ENCODE measurements at regions not wholly inside any gene's neighbourhood (a gene's known extent, or its start where the extent isn't known, plus 50 kb on each side); places are given as distances from the start of the nearest gene placed in this dataset.

- no peaks in the 10 kb centered on the region; a peak in 1 of 7 replicates for H3K27me3 ChIP-seq (replicated peaks in 1 of 4; ENCODE audit: control insufficient read depth in 3 of 4, extremely low read depth in 1 of 4, insufficient read depth in 3 of 4, low read length in 3 of 4)
- H2BK120ac ChIP-seq (replicated peaks; ENCODE audit: low read depth, low read length): peak overlapping the region; percentile 7
- TF ChIP-seq CHD2 (IDR thresholded peaks at IDR 0.05; ENCODE audit: low read length) (no peak), GTF2F1 (IDR thresholded peaks at IDR 0.05; ENCODE audit: borderline replicate concordance, low read depth, low read length) (no peak), SIN3A (conservative IDR thresholded peaks at IDR 0.05 in 1 of 2, IDR thresholded peaks at IDR 0.05 in 1 of 2; ENCODE audit: low read depth in 1 of 2, low read length in 2 of 2) (no peak), ASH2L (IDR thresholded peaks at IDR 0.05; ENCODE audit: low read length) (no peak), NANOG (IDR thresholded peaks at IDR 0.05; ENCODE audit: insufficient read depth, low read depth, low read length, poor library complexity, severe bottlenecking) (no peak), SRF (IDR thresholded peaks at IDR 0.05; ENCODE audit: low read depth, low read length) (no peak), NRF1 (IDR thresholded peaks at IDR 0.05; ENCODE audit: low read depth, low read length) (no peak), TEAD4 (IDR thresholded peaks at IDR 0.05; ENCODE audit: low read depth, low read length) (peak; percentile 44; the same call in 1 of the 2 replicates), POLR2A (IDR thresholded peaks at IDR 0.05; ENCODE audit: control extremely low read depth in 1 of 2, low read depth in 2 of 2, low read length in 2 of 2) (peak in 1 of 2 experiments; percentile 45; a peak in 1 of 3 replicates)
- TF ChIP-seq, protein P1, sequence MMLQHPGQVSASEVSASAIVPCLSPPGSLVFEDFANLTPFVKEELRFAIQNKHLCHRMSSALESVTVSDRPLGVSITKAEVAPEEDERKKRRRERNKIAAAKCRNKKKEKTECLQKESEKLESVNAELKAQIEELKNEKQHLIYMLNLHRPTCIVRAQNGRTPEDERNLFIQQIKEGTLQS (IDR thresholded peaks at IDR 0.05; ENCODE audit: insufficient read depth, low read depth, low read length): no peak
- peak overlapping the region in 2 of 4 experiments; percentile 20 to 25; a peak in 3 of 7 replicates for H3K9ac ChIP-seq (replicated peaks in 1 of 4; ENCODE audit: extremely low read depth in 1 of 4, low read depth in 3 of 4, low read length in 3 of 4)
- H2BK5ac ChIP-seq (ENCODE audit: low read depth, low read length): peak overlapping the region; percentile 95
- peak overlapping the region; percentile 48; the same call in 1 of the 2 replicates for H2BK20ac ChIP-seq (ENCODE audit: low read length)
- CTCF ChIA-PET (ENCODE audit: partially characterized antibody): interaction anchor here (1.5 to 1.9 kb wide), 3 partner anchors 10 to 59 kb away, joined by 3 to 5 read pairs (median 4); no protein-coding TSS in a partner anchor
- no peaks in the 10 kb centered on the region for H3K23me2 ChIP-seq (ENCODE audit: low read depth, low read length)
- H3K9me3 ChIP-seq (ENCODE audit: insufficient read depth in 2 of 2, low read depth in 1 of 2, low read length in 1 of 2): peaks cover under 1 to 5% of the 10 kb centered on the region in 2 experiments; a peak in 2 of 4 replicates
- no peak overlapping the region for H2BK15ac ChIP-seq (ENCODE audit: low read length)
- FAIRE-seq: no peak
- DNase-seq (ENCODE audit: low read depth in 1 of 2, low spot score in 2 of 2): peak in 1 of 2 experiments; percentile 63
- no peaks in the 10 kb centered on the region for H3K36me3 ChIP-seq (ENCODE audit: control insufficient read depth in 2 of 4, insufficient read depth in 4 of 4, low read length in 3 of 4)
- H3K4me2 ChIP-seq (ENCODE audit: insufficient read depth in 1 of 2, low read depth in 2 of 2, low read length in 2 of 2): peak overlapping the region; percentile 49 to 52
- H3K79me1 ChIP-seq (ENCODE audit: low read depth, low read length): no peaks in the 10 kb centered on the region
- peak overlapping the region; percentile 39 for H4K5ac ChIP-seq (ENCODE audit: insufficient read length, low read depth, low read length)
- H3K18ac ChIP-seq (ENCODE audit: extremely low read depth, low read length): peak overlapping the region; percentile 71
- POLR2A ChIA-PET (ENCODE audit: partially characterized antibody): interaction anchor here (1.8 kb wide), 1 partner anchor 12 kb away, joined by 9 read pairs; no protein-coding TSS in a partner anchor
- no peaks in the 10 kb centered on the region for H3K79me2 ChIP-seq (ENCODE audit: control insufficient read depth in 1 of 2, insufficient read depth in 2 of 2, low read length in 2 of 2)
- H3K27ac ChIP-seq (ENCODE audit: low read depth, low read length): no peak overlapping the region
- 64% methylated on average over 27 of the region's 27 CpGs; no CpG with 5 or more reads in 1 of the 2 experiments for WGBS, 2 experiments (ENCODE audit: extremely low coverage in 1 of 2, insufficient coverage in 1 of 2, insufficient read length in 1 of 2, insufficient replicate concordance in 2 of 2, low coverage in 1 of 2, low lambda C conversion rate in 2 of 2, missing lambda C conversion rate in 1 of 2)
- peak overlapping the region; percentile 79 for H4K8ac ChIP-seq (ENCODE audit: extremely low read depth, insufficient read depth, low read length)
- peak overlapping the region; percentile 91 for H2AFZ ChIP-seq (ENCODE audit: low read length)
- peaks cover 4 to 22% (median 15%) of the 10 kb centered on the region in 4 experiments for H3K4me1 ChIP-seq (replicated peaks in 1 of 4; ENCODE audit: control insufficient read depth in 3 of 4, insufficient read depth in 4 of 4, low read length in 3 of 4)
- peak overlapping the region in 1 of 4 experiments; percentile 15; a peak in 1 of 8 replicates for H3K4me3 ChIP-seq (ENCODE audit: extremely low read depth in 1 of 4, insufficient read depth in 2 of 4, low read depth in 3 of 4, low read length in 4 of 4)
- no peaks in the 10 kb centered on the region for H4K20me1 ChIP-seq (replicated peaks in 1 of 2; ENCODE audit: control insufficient read depth in 1 of 2, insufficient read depth in 2 of 2, low read length in 2 of 2)
- no peak overlapping the region for H3K4ac ChIP-seq (replicated peaks; ENCODE audit: insufficient read length, low read depth, low read length)
- no peak overlapping the region for H3K56ac ChIP-seq (replicated peaks; ENCODE audit: insufficient read length, low read depth, low read length)
- peak overlapping the region; percentile 94; the same call in 1 of the 2 replicates for H2BK12ac ChIP-seq (ENCODE audit: low read depth, low read length)
- peak overlapping the region; percentile 4 for H4K91ac ChIP-seq (replicated peaks; ENCODE audit: insufficient read length, low read length)
- H2AK5ac ChIP-seq (ENCODE audit: low read depth, low read length): no peak overlapping the region
- H3K23ac ChIP-seq (ENCODE audit: insufficient read length): no peak overlapping the region
- H3K14ac ChIP-seq (ENCODE audit: insufficient read length): no peak overlapping the region
These were observed 264.6 kb downstream of the ADGRD1 start for GRCh38 chr12:131218026-131218922.

All from H1 (cell line).